ENCODE measurements at regions not wholly inside any gene's neighbourhood (a gene's known extent, or its start where the extent isn't known, plus 50 kb on each side); places are given as distances from the start of the nearest gene placed in this dataset.
"Not testable (repeated sequence)": the region's sequence is repeated elsewhere in the genome, so short reads cannot be mapped to it uniquely, and the experiment has no call there.

- no peak overlapping the region for H3K27ac Mint-ChIP-seq
- ATAC-seq (no peak), DNase-seq (no peak)
- H3K36me3 Mint-ChIP-seq (ENCODE audit: low read depth) = no peaks in the 10 kb centered on the region
- peaks cover 14% of the 10 kb centered on the region for H3K4me1 Mint-ChIP-seq
- H3K4me3 Mint-ChIP-seq = no peak overlapping the region
- H3K9me3 ChIP-seq (ENCODE audit: control insufficient read depth, low read length, poor library complexity, severe bottlenecking) = no peaks in the 10 kb centered on the region
- H3K27me3 Mint-ChIP-seq = no peaks in the 10 kb centered on the region
These were observed 63.5 kb upstream of the ST3GAL5 start for GRCh38 chr2:85952196-85952734.

GRCh38 chr2:85951351-85952067 lies 62.7 kb upstream of the ST3GAL5 start:
- H3K9me3 ChIP-seq (ENCODE audit: control insufficient read depth, low read length, poor library complexity, severe bottlenecking) = no peaks in the 10 kb centered on the region
- DNase-seq = no peak
- ATAC-seq = no peak
- H3K4me3 Mint-ChIP-seq = peak overlapping the region; percentile 76
- no peak overlapping the region for H3K27ac Mint-ChIP-seq
- H3K36me3 Mint-ChIP-seq (ENCODE audit: low read depth) = no peaks in the 10 kb centered on the region
- H3K27me3 Mint-ChIP-seq = no peaks in the 10 kb centered on the region
- peaks cover 14% of the 10 kb centered on the region for H3K4me1 Mint-ChIP-seq

GRCh38 chr2:85950743-85951142 lies 62.0 kb upstream of the ST3GAL5 start:
- Mint-ChIP-seq H3K27me3 (no peaks in the 10 kb centered on the region), H3K4me1 (peaks cover 12% of the 10 kb centered on the region), H3K4me3 (no peak overlapping the region), H3K36me3 (ENCODE audit: low read depth) (no peaks in the 10 kb centered on the region), H3K27ac (no peak overlapping the region)
- DNase-seq (no peak), ATAC-seq (no peak)
- no peaks in the 10 kb centered on the region for H3K9me3 ChIP-seq (ENCODE audit: control insufficient read depth, low read length, poor library complexity, severe bottlenecking)

GRCh38 chr2:85949280-85949679 lies 60.5 kb upstream of the ST3GAL5 start:
- H3K27ac Mint-ChIP-seq = no peak overlapping the region
- peaks cover 10% of the 10 kb centered on the region for H3K4me1 Mint-ChIP-seq
- ATAC-seq (no peak), DNase-seq (no peak)
- no peaks in the 10 kb centered on the region for H3K9me3 ChIP-seq (ENCODE audit: control insufficient read depth, low read length, poor library complexity, severe bottlenecking)
- H3K27me3 Mint-ChIP-seq = no peaks in the 10 kb centered on the region
- no peak overlapping the region for H3K4me3 Mint-ChIP-seq
- H3K36me3 Mint-ChIP-seq (ENCODE audit: low read depth) = no peaks in the 10 kb centered on the region

GRCh38 chr2:85947593-85947992 lies 58.8 kb upstream of the ST3GAL5 start:
- Mint-ChIP-seq H3K27ac (no peak overlapping the region), H3K27me3 (no peaks in the 10 kb centered on the region)

GRCh38 chr2:85945586-85945985 lies 56.8 kb upstream of the ST3GAL5 start:
- Mint-ChIP-seq H3K4me1 (no peaks in the 10 kb centered on the region), H3K36me3 (ENCODE audit: low read depth) (peaks cover 3% of the 10 kb centered on the region), H3K4me3 (no peak overlapping the region), H3K27ac (no peak overlapping the region), H3K27me3 (no peaks in the 10 kb centered on the region)
- no peak for DNase-seq
- H3K9me3 ChIP-seq (ENCODE audit: control insufficient read depth, low read length, poor library complexity, severe bottlenecking) = peaks cover 4% of the 10 kb centered on the region
- ATAC-seq = no peak

More at GRCh38 chr2:85947593-85947992, 58.8 kb upstream of the ST3GAL5 start:
- peaks cover 3% of the 10 kb centered on the region for H3K36me3 Mint-ChIP-seq (ENCODE audit: low read depth)
- no peak overlapping the region for H3K4me3 Mint-ChIP-seq
- H3K9me3 ChIP-seq (ENCODE audit: control insufficient read depth, low read length, poor library complexity, severe bottlenecking) = no peaks in the 10 kb centered on the region
- DNase-seq = no peak
- H3K4me1 Mint-ChIP-seq = peaks cover 7% of the 10 kb centered on the region
- ATAC-seq = no peak

- DNase-seq (no peak), ATAC-seq (no peak)
- H3K4me1 Mint-ChIP-seq = no peaks in the 10 kb centered on the region
- H3K36me3 Mint-ChIP-seq (ENCODE audit: low read depth) = peaks cover 3% of the 10 kb centered on the region
- no peaks in the 10 kb centered on the region for H3K27me3 Mint-ChIP-seq
- H3K9me3 ChIP-seq (ENCODE audit: control insufficient read depth, low read length, poor library complexity, severe bottlenecking) = peaks cover 4% of the 10 kb centered on the region
- H3K27ac Mint-ChIP-seq = no peak overlapping the region
- H3K4me3 Mint-ChIP-seq = no peak overlapping the region
These were observed 56.4 kb upstream of the ST3GAL5 start for GRCh38 chr2:85945172-85945571.

GRCh38 chr2:85942346-85942957 lies 53.7 kb upstream of the ST3GAL5 start:
- ATAC-seq (no peak), DNase-seq (no peak)
- H3K36me3 Mint-ChIP-seq (ENCODE audit: low read depth) = peaks cover 6% of the 10 kb centered on the region
- H3K27me3 Mint-ChIP-seq = no peaks in the 10 kb centered on the region
- H3K27ac Mint-ChIP-seq = no peak overlapping the region
- H3K4me3 Mint-ChIP-seq = no peak overlapping the region
- peaks cover 4% of the 10 kb centered on the region for H3K9me3 ChIP-seq (ENCODE audit: control insufficient read depth, low read length, poor library complexity, severe bottlenecking)
- no peaks in the 10 kb centered on the region for H3K4me1 Mint-ChIP-seq

- H3K27ac Mint-ChIP-seq; H3K9me3 ChIP-seq (ENCODE audit: control insufficient read depth, low read length, poor library complexity, severe bottlenecking); H3K4me1 Mint-ChIP-seq; ATAC-seq; H3K4me3 Mint-ChIP-seq; H3K27me3 Mint-ChIP-seq; H3K36me3 Mint-ChIP-seq (ENCODE audit: low read depth); DNase-seq: not testable (repeated sequence)
These were observed 52.7 kb upstream of the ST3GAL5 start for GRCh38 chr2:85941490-85941889.

- Mint-ChIP-seq H3K4me3 (no peak overlapping the region), H3K4me1 (peaks cover 1% of the 10 kb centered on the region), H3K36me3 (ENCODE audit: low read depth) (peaks cover 6% of the 10 kb centered on the region), H3K27me3 (no peaks in the 10 kb centered on the region), H3K27ac (no peak overlapping the region)
- no peak for ATAC-seq
- peaks cover 4% of the 10 kb centered on the region for H3K9me3 ChIP-seq (ENCODE audit: control insufficient read depth, low read length, poor library complexity, severe bottlenecking)
- no peak for DNase-seq
These were observed 50.3 kb upstream of the ST3GAL5 start for GRCh38 chr2:85939131-85939530.

Measured in T-helper 17 cell (primary cell).